ENCODE measurements at regions not wholly inside any gene's neighbourhood (a gene's known extent, or its start where the extent isn't known, plus 50 kb on each side); places are given as distances from the start of the nearest gene placed in this dataset.
"Not testable (repeated sequence)": the region's sequence is repeated elsewhere in the genome, so short reads cannot be mapped to it uniquely, and the experiment has no call there.

DNA sequence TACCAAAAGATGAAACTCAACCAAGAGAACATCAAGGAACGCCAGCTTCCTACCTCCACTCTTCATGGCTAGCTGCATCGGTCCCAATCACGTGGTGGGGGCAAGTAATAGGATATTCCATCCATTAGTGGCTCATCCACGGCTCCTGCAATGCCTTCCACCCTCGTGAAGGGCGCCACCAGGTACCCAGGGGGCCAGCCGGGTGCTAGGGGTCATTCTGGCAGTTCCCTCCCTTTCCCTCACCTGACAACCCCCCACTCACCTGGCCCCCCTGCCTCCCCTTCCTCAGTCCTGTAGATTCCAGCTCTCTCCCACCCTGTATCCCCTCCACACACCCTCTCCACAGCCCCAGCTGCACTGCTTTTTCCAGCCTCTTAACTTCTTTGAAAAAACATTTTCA, 161.9 kb downstream of the URI1 start:
- no peak for DNase-seq

DNA sequence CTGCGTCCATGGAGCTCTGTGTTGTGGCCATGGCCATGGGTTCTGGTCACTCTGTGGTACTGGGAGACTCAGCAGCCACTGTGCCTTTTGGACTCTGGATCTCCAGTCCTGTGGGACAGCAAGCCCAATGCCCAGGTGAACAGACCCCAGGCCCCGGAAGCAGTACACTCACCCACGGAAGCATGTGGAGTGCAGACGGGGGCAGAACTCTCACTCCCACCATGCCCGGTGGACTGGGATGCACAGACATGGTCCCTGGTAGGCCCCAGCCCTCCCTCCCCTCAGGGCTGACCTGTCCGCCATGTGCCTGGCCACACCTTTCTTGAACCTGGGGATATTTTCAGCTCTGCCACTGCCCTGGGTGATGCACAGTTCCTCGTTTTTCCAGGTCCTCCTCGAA, 163.3 kb downstream of the URI1 start:
- DNase-seq, result no peak

GRCh38 chr19:30105727-30106126, 163.7 kb downstream of the URI1 start:
- DNase-seq, result no peak

DNA sequence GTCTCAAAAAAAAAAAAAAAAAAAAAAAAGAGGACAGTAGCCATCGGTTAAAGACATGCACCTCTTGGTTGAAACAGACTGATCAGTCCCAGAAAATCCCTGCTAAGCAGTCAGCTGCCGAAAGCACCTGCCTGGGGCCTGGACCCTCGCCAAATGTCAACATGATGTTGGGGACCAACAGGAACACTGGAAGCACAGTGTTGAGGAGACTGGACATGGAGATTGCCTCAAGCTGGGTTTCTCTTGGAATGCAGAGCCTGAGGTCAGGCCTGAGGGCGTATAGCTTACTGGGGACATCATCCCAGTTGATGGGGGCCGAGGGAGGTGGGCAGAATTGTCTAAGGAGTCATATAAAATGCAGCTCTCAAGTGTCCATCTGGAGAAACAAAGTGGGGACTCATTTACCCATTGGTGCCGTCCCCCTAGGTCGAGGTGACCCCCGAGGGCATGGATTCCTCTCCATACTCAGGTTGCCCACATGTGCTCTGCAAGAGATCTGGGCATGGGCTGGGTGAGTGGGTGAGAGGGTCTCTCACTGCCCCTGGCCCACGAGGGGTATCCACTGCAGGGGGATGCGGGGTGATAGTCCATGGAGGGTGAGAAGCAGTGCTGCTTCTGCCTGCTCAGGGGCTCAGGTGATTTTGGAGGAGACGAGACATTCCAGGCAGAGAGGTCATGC, 164.5 kb downstream of the URI1 start:
- no peak for DNase-seq

DNA sequence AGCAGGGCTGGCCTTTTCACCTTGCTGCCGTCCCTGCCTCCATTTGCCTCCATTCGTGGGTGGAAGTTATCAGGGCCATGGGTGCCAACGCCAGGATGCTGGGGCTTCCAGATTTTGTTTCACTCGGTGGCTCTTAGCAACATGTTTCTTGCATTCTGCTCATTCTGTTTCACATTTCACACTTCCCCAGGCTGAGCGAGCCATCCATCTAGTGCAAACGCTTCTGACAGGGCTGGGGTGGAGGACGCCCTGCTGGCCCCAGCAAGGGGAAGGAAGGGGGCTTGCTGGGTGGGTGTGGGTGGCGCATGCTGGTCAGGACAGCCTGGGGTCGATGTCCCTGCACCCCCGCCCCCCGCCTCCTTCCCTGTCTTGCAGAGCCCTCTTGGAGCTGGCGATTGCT, 165.2 kb downstream of the URI1 start:
- DNase-seq, result no peak

GRCh38 chr19:30109565-30109964, 167.5 kb downstream of the URI1 start:
- no peak for DNase-seq

GRCh38 chr19:30111021-30111855, 169.2 kb downstream of the URI1 start:
- DNase-seq, result no peak

- no peak for DNase-seq
Observed at GRCh38 chr19:30112171-30112570, 170.1 kb downstream of the URI1 start.

GRCh38 chr19:30112666-30113065, 170.6 kb downstream of the URI1 start:
- no peak for DNase-seq

- DNase-seq, result no peak
Observed at GRCh38 chr19:30113186-30113585, 171.1 kb downstream of the URI1 start.

DNA sequence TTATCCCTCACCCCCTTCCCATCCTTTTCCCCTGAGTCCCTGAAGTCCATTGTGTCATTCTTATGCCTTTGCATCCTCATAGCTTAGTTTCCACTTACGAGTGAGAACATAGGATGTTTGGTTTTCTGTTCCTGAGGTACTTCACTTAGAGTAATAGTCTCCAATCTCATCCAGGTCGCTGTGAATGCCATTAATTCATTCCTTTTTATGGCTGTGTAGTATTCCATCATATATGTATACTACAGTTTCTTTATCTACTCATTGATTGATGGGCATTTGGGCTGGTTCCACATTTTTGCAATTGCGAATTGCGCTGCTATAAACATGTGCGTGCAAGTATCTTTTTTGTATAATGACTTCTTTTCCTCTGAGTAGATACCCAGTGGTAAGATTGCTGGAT, 172.1 kb downstream of the URI1 start:
- DNase-seq, result not testable (repeated sequence)

DNA sequence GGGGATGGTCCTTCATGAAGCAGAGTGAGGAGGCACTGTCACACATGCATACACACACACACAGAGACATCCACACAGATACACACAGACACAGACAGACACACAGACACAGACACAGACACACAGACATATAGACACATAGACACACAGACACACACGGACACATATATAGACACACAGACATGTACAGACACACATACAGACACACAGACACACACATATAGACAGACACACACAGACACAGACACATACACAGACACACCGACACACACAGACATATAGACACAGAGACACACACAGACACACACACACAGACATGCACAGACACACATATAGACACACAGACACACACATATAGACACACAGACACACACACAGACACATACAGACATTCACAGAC, 173.9 kb downstream of the URI1 start:
- DNase-seq, result no peak

- DNase-seq, result no peak
Observed at GRCh38 chr19:30116530-30116929, 174.5 kb downstream of the URI1 start.

GRCh38 chr19:30116984-30117555, 175.0 kb downstream of the URI1 start:
- DNase-seq, result no peak

- DNase-seq, result no peak
Observed at GRCh38 chr19:30117636-30118145, 175.7 kb downstream of the URI1 start.

- DNase-seq, result no peak
Observed at GRCh38 chr19:30118221-30118620, 176.2 kb downstream of the URI1 start.

DNA sequence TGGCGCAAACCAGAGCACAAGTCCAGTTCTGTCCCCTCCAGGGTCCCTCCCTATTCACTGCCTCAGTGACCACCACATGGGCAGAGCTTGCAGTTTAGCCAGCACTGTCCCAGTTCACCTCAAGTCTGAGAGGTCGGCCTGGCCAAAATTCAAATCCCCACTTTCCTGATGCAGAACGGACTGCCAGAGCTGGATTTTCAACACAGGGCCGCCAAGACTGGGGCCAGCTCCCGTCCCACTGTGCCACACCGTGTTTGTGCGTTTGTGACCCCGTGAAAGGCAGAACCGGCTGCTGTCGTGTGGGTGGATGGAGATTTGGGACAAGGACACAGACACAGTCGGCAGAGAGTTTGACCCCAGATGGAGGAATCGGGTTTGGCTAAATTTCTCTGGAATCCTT, 176.7 kb downstream of the URI1 start:
- no peak for DNase-seq

DNA sequence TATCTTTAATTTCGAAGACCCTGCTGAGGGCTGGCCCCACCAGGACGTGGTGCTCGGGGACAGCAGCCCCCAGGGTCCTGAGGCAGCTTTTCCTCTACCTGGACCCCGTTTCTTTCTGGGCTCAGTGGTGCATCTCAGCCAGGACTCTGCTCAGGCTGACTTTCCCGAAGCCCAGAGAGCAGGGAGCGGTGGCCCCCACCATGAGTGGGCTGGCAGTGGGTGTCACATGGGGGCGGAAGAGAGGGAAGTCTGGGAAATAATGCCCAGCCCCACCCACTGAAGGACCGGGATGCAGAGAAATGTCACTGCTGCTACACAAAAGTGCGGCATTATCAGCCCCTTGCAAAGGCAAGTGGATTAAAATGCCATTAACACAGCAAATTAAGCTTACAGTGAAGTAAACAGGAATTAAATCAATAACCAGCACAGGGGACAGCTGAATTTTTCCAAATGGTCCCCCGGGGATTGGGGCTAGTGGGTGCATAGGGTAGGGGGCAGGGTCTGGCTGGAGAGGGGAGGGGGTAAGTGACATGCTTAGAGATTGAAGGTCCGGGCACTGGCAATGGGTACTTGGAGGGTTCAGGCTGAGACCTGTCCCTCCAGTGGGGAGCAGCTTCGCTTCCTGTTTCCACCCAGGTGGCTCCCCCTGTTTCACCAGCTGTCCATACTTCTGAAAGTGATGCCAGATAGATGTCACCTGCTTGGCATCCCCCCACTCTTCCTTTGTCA, 177.3 kb downstream of the URI1 start:
- DNase-seq, result no peak

DNA sequence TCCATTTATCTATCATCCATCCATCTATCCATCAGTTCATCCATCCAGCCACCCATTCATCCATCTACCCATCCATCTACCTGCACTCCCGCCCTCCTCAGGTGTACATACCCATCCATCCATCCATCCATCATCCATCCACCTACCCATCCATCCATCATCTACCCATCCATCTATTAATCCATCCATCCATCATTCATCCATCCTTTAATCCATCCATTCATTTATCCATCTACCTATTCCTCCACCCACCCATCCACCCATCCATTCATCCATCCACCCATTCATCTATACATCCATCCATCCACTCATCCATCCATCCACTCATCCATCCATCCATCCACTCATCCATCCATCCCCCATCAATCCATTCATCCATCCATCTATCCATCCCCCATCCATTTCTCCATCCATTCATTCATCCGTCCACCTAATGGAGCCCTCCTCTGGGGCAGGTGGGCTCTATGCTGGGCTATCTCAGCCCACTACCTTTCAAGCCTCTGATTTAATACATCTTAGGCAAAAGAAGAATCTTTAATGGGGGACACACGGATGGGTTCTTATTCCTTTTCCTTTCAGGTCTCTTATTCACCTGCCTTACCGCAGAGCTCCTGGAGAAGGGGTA, 178.9 kb downstream of the URI1 start:
- no peak for DNase-seq

DNA sequence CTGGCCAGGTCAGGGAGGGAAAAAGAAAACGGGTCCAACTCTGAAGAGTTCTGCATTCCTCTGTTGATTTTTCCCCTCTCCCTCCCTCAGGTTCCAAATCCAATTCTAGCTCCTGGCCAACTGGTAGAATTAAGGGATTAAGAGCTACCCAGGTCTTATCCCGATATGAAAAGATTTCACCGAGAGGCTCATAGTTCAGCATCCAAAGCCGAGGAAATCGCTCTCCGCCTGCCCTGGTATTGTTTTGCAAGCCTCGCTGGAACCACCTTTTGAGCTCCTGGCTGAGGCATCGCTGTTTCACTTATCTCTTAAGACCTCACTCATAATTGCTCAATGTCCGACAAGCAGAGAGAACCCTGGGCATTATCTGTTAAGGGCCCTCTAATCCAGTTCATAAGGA, 180.4 kb downstream of the URI1 start:
- no peak for DNase-seq

DNA sequence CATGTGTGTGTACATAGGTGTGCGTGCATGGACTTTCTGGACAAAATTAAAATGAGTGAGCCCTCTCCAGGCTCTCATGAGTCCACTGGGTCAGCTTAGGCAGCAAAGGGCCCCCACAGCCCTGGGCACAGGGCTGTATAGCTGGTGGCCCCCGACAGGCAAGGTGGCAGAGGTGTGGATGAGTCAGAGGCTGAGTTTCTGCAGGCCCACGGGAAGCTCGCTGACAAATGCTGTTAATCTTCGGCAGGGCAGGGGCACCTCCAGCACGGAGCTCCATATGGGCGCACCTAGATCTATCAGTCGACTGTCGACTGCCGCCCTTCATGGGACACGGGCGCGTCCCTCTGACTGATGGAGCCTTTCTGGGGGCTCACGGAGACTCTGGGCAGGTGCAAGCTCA, 181.1 kb downstream of the URI1 start:
- DNase-seq, result no peak

DNA sequence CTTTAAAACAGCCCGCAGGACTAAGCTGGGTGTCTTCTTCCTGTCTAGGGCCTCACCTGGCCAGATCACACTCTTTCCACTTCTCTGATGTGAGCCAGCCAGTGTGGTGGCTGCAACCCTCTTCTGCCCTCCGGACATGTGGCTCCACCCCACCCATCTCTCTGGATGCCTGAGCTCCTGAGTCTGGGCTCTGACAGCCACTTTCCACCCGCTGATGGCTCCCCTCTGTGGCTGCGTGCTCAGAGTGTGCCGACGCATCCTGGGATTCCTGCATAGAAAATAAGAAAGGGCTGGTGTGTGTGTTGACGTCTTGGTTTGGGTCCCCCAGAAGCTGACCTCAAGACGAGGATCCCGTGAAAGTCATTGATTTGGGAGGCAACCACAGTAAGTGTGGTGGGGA, 181.6 kb downstream of the URI1 start:
- DNase-seq, result no peak

GRCh38 chr19:30128211-30128610, 186.2 kb downstream of the URI1 start:
- no peak for DNase-seq

All from GOT3 (cell line).